H9 (cell line): ENCODE measurements at regions not wholly inside any gene's neighbourhood (a gene's known extent, or its start where the extent isn't known, plus 50 kb on each side); places are given as distances from the start of the nearest gene placed in this dataset.

Experiments
- DNase-seq: peaks from one replicate; pipeline ENCODE4 v3.0.0-alpha.2; 2017
- H2AFZ ChIP-seq: one replicate; pipeline ENCODE4 v1.6.1; 2013; ENCODE audit warnings: mild to moderate bottlenecking, low read length, control low read depth, moderate library complexity
- H2AK5ac ChIP-seq: 2 replicates; pipeline ENCODE4 v1.6.1; 2013; ENCODE audit warnings: low read length, control low read depth, mixed read lengths; ENCODE audit not compliant: insufficient read length
- H2BK120ac ChIP-seq: one replicate; pipeline ENCODE4 v1.6.1; 2013; ENCODE audit warnings: low read depth, mild to moderate bottlenecking, low read length, control low read depth, inconsistent platforms; ENCODE audit not compliant: poor library complexity, severe bottlenecking
- H2BK12ac ChIP-seq: 2 replicates; pipeline ENCODE4 v1.6.1; 2013; ENCODE audit warnings: low read length, control low read depth, mixed read lengths, low read depth; ENCODE audit not compliant: insufficient read length
- H2BK15ac ChIP-seq: 2 replicates; pipeline ENCODE4 v1.6.1; 2013; ENCODE audit warnings: low read depth, low read length, control low read depth
- H2BK20ac ChIP-seq: one replicate; pipeline ENCODE4 v1.6.1; 2013; ENCODE audit warnings: low read depth, mild to moderate bottlenecking, low read length, control low read depth, inconsistent platforms; ENCODE audit not compliant: poor library complexity, severe bottlenecking
- H2BK5ac ChIP-seq: 2 replicates; pipeline ENCODE4 v1.6.1; 2013; ENCODE audit warnings: low read length, control low read depth, mixed read lengths; ENCODE audit not compliant: insufficient read length
- H3K14ac ChIP-seq: 2 replicates; pipeline ENCODE4 v1.6.1; 2013; ENCODE audit warnings: low read length, control low read depth; ENCODE audit not compliant: insufficient read depth
- H3K18ac ChIP-seq: 2 replicates; pipeline ENCODE4 v1.6.1; 2013; ENCODE audit warnings: low read depth, mild to moderate bottlenecking, mixed read lengths, low read length, control low read depth; ENCODE audit not compliant: insufficient read length
- H3K23ac ChIP-seq: 2 replicates; pipeline ENCODE4 v1.6.1; 2013; ENCODE audit warnings: low read length, control low read depth, mixed read lengths, low read depth; ENCODE audit not compliant: insufficient read length
- H3K23me2 ChIP-seq: 2 replicates; pipeline ENCODE4 v1.6.1; 2013; ENCODE audit warnings: low read depth, mild to moderate bottlenecking, mixed read lengths, low read length, control low read depth; ENCODE audit not compliant: insufficient read length, poor library complexity, severe bottlenecking
- H3K27ac ChIP-seq: 2 replicates; pipeline ENCODE4 v1.5.1; 2013; ENCODE audit warnings: low read length, control low read depth, mixed read lengths, low read depth; ENCODE audit not compliant: insufficient read length
- H3K27me3 ChIP-seq: 2 replicates; pipeline ENCODE4 v1.6.1; 2013; ENCODE audit warnings: low read length, control low read depth, inconsistent platforms; ENCODE audit not compliant: insufficient read depth
- H3K4ac ChIP-seq: 2 replicates; pipeline ENCODE4 v1.6.1; 2013; ENCODE audit warnings: low read depth, mild to moderate bottlenecking, control low read depth, inconsistent platforms, low read length, moderate library complexity
- H3K4me1 ChIP-seq: 2 replicates; pipeline ENCODE4 v1.6.1; 2013; ENCODE audit warnings: low read length, control low read depth, inconsistent platforms; ENCODE audit not compliant: insufficient read depth
- H3K4me2 ChIP-seq: 2 replicates; pipeline ENCODE4 v1.6.1; 2013; ENCODE audit warnings: low read length, control low read depth, mixed read lengths; ENCODE audit not compliant: insufficient read length, insufficient read depth
- H3K56ac ChIP-seq: 2 replicates; pipeline ENCODE4 v1.6.1; 2013; ENCODE audit warnings: low read depth, mild to moderate bottlenecking, mixed read lengths, low read length, control low read depth; ENCODE audit not compliant: insufficient read length
- H3K79me1 ChIP-seq: 2 replicates; pipeline ENCODE4 v1.6.1; 2013; ENCODE audit warnings: low read depth, mild to moderate bottlenecking, moderate library complexity, low read length, control low read depth, inconsistent platforms; ENCODE audit not compliant: insufficient read depth, poor library complexity, severe bottlenecking
- H3K79me2 ChIP-seq: 2 replicates; pipeline ENCODE4 v1.6.1; 2013; ENCODE audit warnings: low read length, control low read depth, inconsistent platforms; ENCODE audit not compliant: insufficient read depth
- H3K9ac ChIP-seq: 2 replicates; pipeline ENCODE4 v1.6.1; 2013; ENCODE audit warnings: low read length, control low read depth, mixed read lengths; ENCODE audit not compliant: insufficient read length; ENCODE audit errors: extremely low read depth
- H3K9me3 ChIP-seq: one replicate; pipeline ENCODE4 v1.6.1; 2013; ENCODE audit warnings: low read depth, low read length, inconsistent platforms; ENCODE audit not compliant: control insufficient read depth
- H3T11ph ChIP-seq: one replicate; pipeline ENCODE4 v1.6.1; 2013; ENCODE audit warnings: mild to moderate bottlenecking, low read length, control low read depth, inconsistent platforms
- H4K20me1 ChIP-seq: one replicate; pipeline ENCODE4 v1.6.1; 2013; ENCODE audit not compliant: control insufficient read depth, insufficient read length, insufficient read depth
- H4K5ac ChIP-seq: 2 replicates; pipeline ENCODE4 v1.6.1; 2013; ENCODE audit warnings: low read depth, mild to moderate bottlenecking, mixed read lengths, low read length, control low read depth; ENCODE audit not compliant: insufficient read length
- H4K8ac ChIP-seq: replicated peaks from 2 replicates; pipeline ENCODE4 v1.6.1; 2013; ENCODE audit warnings: low read length, control low read depth, mixed read lengths, low read depth; ENCODE audit not compliant: insufficient read length
- H4K91ac ChIP-seq: 2 replicates; pipeline ENCODE4 v1.6.1; 2013; ENCODE audit warnings: low read depth, mild to moderate bottlenecking, moderate library complexity, mixed read lengths, low read length, control low read depth; ENCODE audit not compliant: insufficient read length
- H3K27ac Mint-ChIP-seq, 3 experiments: 2 replicates in 2 of 3; 3 replicates in 1 of 3; pipeline ENCODE4 v1.8.0; 2020 to 2021; ENCODE audit warnings: mixed read lengths in 3 of 3, mild to moderate bottlenecking in 1 of 3, moderate library complexity in 1 of 3
- H3K27me3 Mint-ChIP-seq: 2 replicates; pipeline ENCODE4 v1.8.0; 2021; ENCODE audit warnings: low read depth, mild to moderate bottlenecking, moderate library complexity, mixed read lengths
- H3K36me3 Mint-ChIP-seq, 3 experiments: 2 replicates in 2 of 3; 3 replicates in 1 of 3; pipeline ENCODE4 v1.8.0; 2020 to 2021; ENCODE audit warnings: low read depth in 3 of 3, mixed read lengths in 3 of 3; ENCODE audit not compliant: insufficient read depth in 1 of 3
- H3K4me1 Mint-ChIP-seq, 2 experiments: 2 replicates each; pipeline ENCODE4 v1.8.0; 2020; ENCODE audit warnings: mixed read lengths in 2 of 2
- H3K4me3 Mint-ChIP-seq, 2 experiments: 2 replicates in 1 of 2; 3 replicates in 1 of 2; pipeline ENCODE4 v1.8.0; 2020 to 2021; ENCODE audit warnings: mild to moderate bottlenecking in 2 of 2, mixed read lengths in 2 of 2, moderate library complexity in 1 of 2
- H3K9me3 Mint-ChIP-seq, 2 experiments: 2 replicates in 1 of 2; 3 replicates in 1 of 2; pipeline ENCODE4 v1.8.0; 2020; ENCODE audit warnings: mild to moderate bottlenecking in 2 of 2, mixed read lengths in 2 of 2, moderate library complexity in 1 of 2
- WGBS: extraction: QIAGEN DNeasy Blood & Tissue Kit; methylation state at CpG from one replicate; pipeline ENCODE4 v1.1.7; 2013; ENCODE audit warnings: missing lambda C conversion rate, low lambda C conversion rate, mixed read lengths; ENCODE audit not compliant: insufficient read length; ENCODE audit errors: extremely low coverage; 5-methylcytosine and 5-hydroxymethylcytosine counted together
- TF ChIP-seq, protein P1 (sequence below): fragments of 200-600 bp; sonication (generic); conservative IDR thresholded peaks from 3 replicates; pipeline ENCODE4 v1.8.0; 2021; ENCODE audit warnings: antibody characterized with exemption, mild to moderate bottlenecking

DNA sequence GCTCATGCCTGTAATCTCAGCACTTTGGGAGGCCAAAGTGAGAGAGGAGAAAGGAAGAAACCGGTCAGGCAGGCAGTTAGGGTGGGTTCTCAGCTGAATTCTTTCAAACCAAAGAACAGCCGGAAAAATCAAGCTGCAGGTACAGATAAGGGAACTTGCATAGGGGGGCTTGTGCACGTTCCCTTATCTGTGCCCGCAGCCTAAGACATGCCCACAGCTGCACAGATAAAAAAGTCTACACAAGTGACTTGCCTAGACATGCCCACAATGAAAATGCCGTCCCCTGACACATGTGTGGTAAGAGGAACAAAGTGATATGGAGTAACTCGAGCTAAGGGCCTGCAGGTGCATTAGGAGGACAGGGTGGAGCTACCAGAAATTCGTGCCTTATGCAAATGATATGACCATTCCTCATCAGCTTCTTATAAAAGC lies 175.8 kb upstream of the SALL4 start:
- no peak overlapping the region for H3T11ph ChIP-seq
- no peaks in the 10 kb centered on the region for H3K9me3 ChIP-seq
- H3K14ac ChIP-seq: no peak overlapping the region
- no peaks in the 10 kb centered on the region for H3K4me1 ChIP-seq
- H2BK120ac ChIP-seq: no peak overlapping the region
- TF ChIP-seq, protein P1, sequence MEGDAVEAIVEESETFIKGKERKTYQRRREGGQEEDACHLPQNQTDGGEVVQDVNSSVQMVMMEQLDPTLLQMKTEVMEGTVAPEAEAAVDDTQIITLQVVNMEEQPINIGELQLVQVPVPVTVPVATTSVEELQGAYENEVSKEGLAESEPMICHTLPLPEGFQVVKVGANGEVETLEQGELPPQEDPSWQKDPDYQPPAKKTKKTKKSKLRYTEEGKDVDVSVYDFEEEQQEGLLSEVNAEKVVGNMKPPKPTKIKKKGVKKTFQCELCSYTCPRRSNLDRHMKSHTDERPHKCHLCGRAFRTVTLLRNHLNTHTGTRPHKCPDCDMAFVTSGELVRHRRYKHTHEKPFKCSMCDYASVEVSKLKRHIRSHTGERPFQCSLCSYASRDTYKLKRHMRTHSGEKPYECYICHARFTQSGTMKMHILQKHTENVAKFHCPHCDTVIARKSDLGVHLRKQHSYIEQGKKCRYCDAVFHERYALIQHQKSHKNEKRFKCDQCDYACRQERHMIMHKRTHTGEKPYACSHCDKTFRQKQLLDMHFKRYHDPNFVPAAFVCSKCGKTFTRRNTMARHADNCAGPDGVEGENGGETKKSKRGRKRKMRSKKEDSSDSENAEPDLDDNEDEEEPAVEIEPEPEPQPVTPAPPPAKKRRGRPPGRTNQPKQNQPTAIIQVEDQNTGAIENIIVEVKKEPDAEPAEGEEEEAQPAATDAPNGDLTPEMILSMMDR: no peak
- no peak overlapping the region for H2BK20ac ChIP-seq
- H4K5ac ChIP-seq: no peak overlapping the region
- H3K23ac ChIP-seq: no peak overlapping the region
- H3K79me2 ChIP-seq: no peaks in the 10 kb centered on the region
- no peak overlapping the region for H2BK15ac ChIP-seq
- WGBS: no CpG with 5 or more reads among the region's 7 CpGs
- H4K20me1 ChIP-seq: no peaks in the 10 kb centered on the region
- no peak overlapping the region; a peak in 1 of 7 replicates for H3K27ac Mint-ChIP-seq
- no peak overlapping the region for H2BK5ac ChIP-seq
- no peaks in the 10 kb centered on the region for H3K27me3 ChIP-seq
- no peak overlapping the region for H3K18ac ChIP-seq
- peaks cover 17 to 25% of the 10 kb centered on the region in 2 experiments for H3K9me3 Mint-ChIP-seq
- no peaks in the 10 kb centered on the region for H3K27me3 Mint-ChIP-seq
- no peak overlapping the region for H3K4ac ChIP-seq
- H2AK5ac ChIP-seq: no peak overlapping the region
- H3K56ac ChIP-seq: no peak overlapping the region
- H4K91ac ChIP-seq: no peak overlapping the region
- no peak overlapping the region for H4K8ac ChIP-seq
- H3K4me1 Mint-ChIP-seq: no peaks in the 10 kb centered on the region
- no peak overlapping the region for H2AFZ ChIP-seq
- H3K4me2 ChIP-seq: no peak overlapping the region
- no peak overlapping the region for H3K4me3 Mint-ChIP-seq
- no peak overlapping the region for H3K9ac ChIP-seq
- H3K27ac ChIP-seq: no peak overlapping the region
- no peaks in the 10 kb centered on the region for H3K23me2 ChIP-seq
- H2BK12ac ChIP-seq: no peak overlapping the region
- H3K79me1 ChIP-seq: no peaks in the 10 kb centered on the region
- DNase-seq: no peak
- peaks cover 6 to 29% (median 15%) of the 10 kb centered on the region in 3 experiments for H3K36me3 Mint-ChIP-seq
